WERI-Rb-1 (cell line): ENCODE measurements at regions not wholly inside any gene's neighbourhood (a gene's known extent, or its start where the extent isn't known, plus 50 kb on each side); places are given as distances from the start of the nearest gene placed in this dataset.

ENCODE experiments used
- DNase-seq: peaks from one replicate; pipeline ENCODE4 v3.0.0-alpha.2; 2020
- H3K27ac ChIP-seq: fragments of 250-450 bp; sonication (Bioruptor Pico); 2 replicates; pipeline ENCODE4 v1.5.1; 2020; ENCODE audit warnings: mild to moderate bottlenecking, moderate library complexity
- H3K27me3 ChIP-seq: fragments of 250-450 bp; sonication (Bioruptor Pico); 2 replicates; pipeline ENCODE4 v1.5.1; 2021; ENCODE audit warnings: mild to moderate bottlenecking, low read depth, moderate library complexity; ENCODE audit not compliant: insufficient read depth, severe bottlenecking
- H3K36me3 ChIP-seq: fragments of 250-450 bp; sonication (Bioruptor Pico); 2 replicates; pipeline ENCODE4 v1.5.1; 2020; ENCODE audit warnings: mild to moderate bottlenecking, moderate library complexity
- H3K4me3 ChIP-seq: 2 replicates; pipeline ENCODE4 v1.5.1; 2011; ENCODE audit warnings: low read depth, mild to moderate bottlenecking, control low read depth, low read length
- H3K9me3 ChIP-seq: fragments of 250-450 bp; sonication (Bioruptor Pico); 2 replicates; pipeline ENCODE4 v1.5.1; 2021; ENCODE audit warnings: mild to moderate bottlenecking, moderate library complexity; ENCODE audit not compliant: severe bottlenecking
- CTCF ChIP-seq: IDR thresholded peaks from 2 replicates; pipeline ENCODE4 v1.5.1; 2011; ENCODE audit warnings: low read depth, mild to moderate bottlenecking, control low read depth, inconsistent platforms, low read length

DNA sequence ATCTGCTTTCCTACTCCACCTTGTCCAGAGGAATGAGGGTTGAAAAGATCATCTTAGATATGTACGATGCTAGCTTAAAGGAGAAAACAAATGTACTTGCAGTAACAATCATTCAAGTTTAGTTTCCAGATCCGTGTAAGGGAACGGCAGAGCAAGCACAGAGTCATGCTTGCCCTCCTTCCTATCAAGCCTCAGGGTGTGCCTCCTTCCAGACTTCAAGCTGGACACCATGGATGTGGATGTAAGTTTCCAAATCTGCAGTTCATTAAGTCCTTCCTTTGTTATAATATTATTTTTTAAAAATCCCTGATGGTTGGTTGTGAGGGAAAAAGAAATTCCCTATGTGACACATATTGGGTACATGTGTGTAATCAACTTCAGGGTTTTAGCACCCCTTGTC lies 238.9 kb upstream of the NT5C1B start:
- H3K27me3 ChIP-seq: peaks cover 66% of the 10 kb centered on the region
- peaks cover 2% of the 10 kb centered on the region for H3K9me3 ChIP-seq
- H3K4me3 ChIP-seq: no peak overlapping the region
- no peak for DNase-seq
- no peak for TF ChIP-seq CTCF
- H3K36me3 ChIP-seq: no peaks in the 10 kb centered on the region
- no peak overlapping the region for H3K27ac ChIP-seq

GRCh38 chr2:18825838-18826237 lies 236.5 kb upstream of the NT5C1B start:
- no peak overlapping the region for H3K4me3 ChIP-seq
- no peak for TF ChIP-seq CTCF
- H3K9me3 ChIP-seq: peaks cover 2% of the 10 kb centered on the region
- H3K27ac ChIP-seq: no peak overlapping the region
- DNase-seq: no peak
- H3K36me3 ChIP-seq: no peaks in the 10 kb centered on the region
- peaks cover 55% of the 10 kb centered on the region for H3K27me3 ChIP-seq

DNA sequence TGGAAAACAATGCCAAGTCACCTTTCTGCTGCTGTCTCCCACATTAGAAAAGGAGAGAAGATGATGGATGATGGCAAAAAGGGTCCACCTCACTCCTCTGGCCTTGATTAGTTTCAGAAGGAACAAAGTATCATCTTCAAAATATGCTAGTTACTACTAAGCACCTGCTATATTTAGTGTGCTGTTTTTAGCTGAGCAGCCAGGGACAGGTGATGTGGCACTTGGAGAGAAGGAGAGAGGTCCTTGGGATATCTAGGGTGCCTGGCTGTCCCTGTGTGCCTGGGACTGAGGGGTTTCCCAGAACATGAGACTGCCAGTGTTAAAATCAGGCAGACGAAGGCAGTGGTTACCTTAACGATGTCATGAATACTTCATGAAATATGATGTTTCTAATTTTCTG lies 235.5 kb upstream of the NT5C1B start:
- Histone ChIP-seq H3K27ac (no peak overlapping the region), H3K36me3 (no peaks in the 10 kb centered on the region), H3K9me3 (peaks cover 2% of the 10 kb centered on the region), H3K27me3 (peaks cover 50% of the 10 kb centered on the region), H3K4me3 (no peak overlapping the region)
- DNase-seq: no peak
- no peak for TF ChIP-seq CTCF

- Histone ChIP-seq H3K36me3 (no peaks in the 10 kb centered on the region), H3K4me3 (no peak overlapping the region), H3K27ac (no peak overlapping the region), H3K9me3 (peaks cover 2% of the 10 kb centered on the region), H3K27me3 (peaks cover 48% of the 10 kb centered on the region)
- DNase-seq: no peak
- TF ChIP-seq CTCF: no peak
These were observed 235.0 kb upstream of the NT5C1B start for GRCh38 chr2:18824325-18824790.

DNA sequence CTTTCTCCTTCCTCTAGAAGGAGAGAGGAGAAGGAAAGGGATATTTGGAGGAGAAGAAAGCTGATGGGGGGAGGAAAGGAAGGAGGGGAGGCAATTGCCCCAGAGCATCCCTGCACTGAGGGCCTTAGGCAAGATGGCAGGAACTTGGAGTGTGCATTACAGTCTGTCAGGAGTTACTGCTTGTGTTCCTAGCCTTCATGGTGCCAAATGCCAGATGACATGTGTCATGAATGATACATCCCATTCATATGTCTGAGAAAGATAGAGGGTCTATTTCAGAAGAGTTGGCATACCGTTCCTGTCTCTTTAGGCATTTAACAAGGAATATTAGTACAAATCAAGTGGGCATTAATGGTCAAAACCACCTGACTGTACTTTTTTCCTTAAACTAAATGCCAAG lies 232.1 kb upstream of the NT5C1B start:
- no peak for DNase-seq
- H3K27ac ChIP-seq: no peak overlapping the region
- TF ChIP-seq CTCF: no peak

GRCh38 chr2:18820966-18821365 lies 231.6 kb upstream of the NT5C1B start:
- Histone ChIP-seq H3K27me3 (peaks cover 46% of the 10 kb centered on the region), H3K36me3 (no peaks in the 10 kb centered on the region), H3K4me3 (no peak overlapping the region), H3K27ac (no peak overlapping the region), H3K9me3 (no peaks in the 10 kb centered on the region)
- TF ChIP-seq CTCF: no peak
- no peak for DNase-seq

More for the DNA sequence above, 232.1 kb upstream of the NT5C1B start:
- Histone ChIP-seq H3K4me3 (no peak overlapping the region), H3K9me3 (no peaks in the 10 kb centered on the region), H3K27me3 (peaks cover 46% of the 10 kb centered on the region), H3K36me3 (no peaks in the 10 kb centered on the region)
